Adrenal gland (tissue), 9 donors: ENCODE measurements at regions not wholly inside any gene's neighbourhood (a gene's known extent, or its start where the extent isn't known, plus 50 kb on each side); places are given as distances from the start of the nearest gene placed in this dataset.
A peak's percentile ranks its signal among the peaks of the same experiment; 100 is the strongest.

Experiments used
- DNase-seq, 7 donors: peaks; one replicate each; pipeline ENCODE4 v3.0.0-alpha.2; 2019 to 2020
- H3K27ac ChIP-seq, 5 donors: fragments of 200-600 bp; sonication (generic) in 4 of 5; 1 replicate in 3 of 5; 2 replicates in 2 of 5; pipeline versions ENCODE4 v1.5.1 to v1.8.0; 2016 to 2020; ENCODE audit warnings: mild to moderate bottlenecking in 1 of 5
- H3K27me3 ChIP-seq: fragments of 200-600 bp; 2 replicates; pipeline ENCODE4 v1.8.0; 2021
- H3K36me3 ChIP-seq, 2 donors: fragments of 200-600 bp; replicated peaks in 1 of 2; 1 replicate in 1 of 2; 2 replicates in 1 of 2; pipeline versions ENCODE4 v1.5.1 to v1.8.0; 2018 to 2022
- H3K4me1 ChIP-seq, 2 donors: fragments of 200-600 bp; replicated peaks in 1 of 2; 1 replicate in 1 of 2; 2 replicates in 1 of 2; pipeline versions ENCODE4 v1.5.1 to v1.8.0; 2018 to 2021
- H3K4me3 ChIP-seq, 4 donors: fragments of 200-600 bp; sonication (generic) in 3 of 4; one replicate each; pipeline ENCODE4 v1.5.1; 2016 to 2018
- H3K9me3 ChIP-seq, 3 donors: fragments of 200-600 bp; sonication (generic) in 1 of 3; replicated peaks in 1 of 3; 1 replicate in 2 of 3; 2 replicates in 1 of 3; pipeline versions ENCODE4 v1.5.1 to v1.8.0; 2016 to 2021
- CTCF ChIP-seq, 6 experiments: fragments of 450-650 bp in 4 of 6; fragments of 200-600 bp in 2 of 6; sonication (generic) in 1 of 6; IDR thresholded peaks; 1 replicate in 5 of 6; 2 replicates in 1 of 6; pipeline versions ENCODE4 v1.5.1 to v1.8.0; 2016 to 2021; ENCODE audit warnings: antibody characterized with exemption in 6 of 6, mild to moderate bottlenecking in 2 of 6, moderate library complexity in 1 of 6
- POLR2A ChIP-seq, 2 donors: fragments of 450-650 bp; IDR thresholded peaks; one replicate each; pipeline ENCODE4 v1.6.1; 2017; ENCODE audit warnings: antibody characterized with exemption in 2 of 2, mild to moderate bottlenecking in 2 of 2, moderate library complexity in 1 of 2
- WGBS, 4 donors: extraction: QIAGEN DNeasy Blood & Tissue Kit in 2 of 4; methylation state at CpG; one replicate each; pipeline versions ENCODE4 v1.1.5 to v1.1.7; 2013 to 2017; 5-methylcytosine and 5-hydroxymethylcytosine counted together
- intact Hi-C, 2 donors: fragments of 100-400 bp; cut with DNase I; formaldehyde crosslinking; loops; one replicate each; pipeline versions ENCODE4 v1.14.1 to v1.15.0; 2022 to 2023
- donor health status: healthy with polysubstance abuse.
- donor health status: Bipolar disorder and iron deficiency.
- donor health status: DM: yes; HTN: yes; CAD: no.
- donor health status: DM: no; HTN: no; CAD: no.
- donor health status: DM: no; HTN: no; CAD: no.

- Histone ChIP-seq H3K4me1 (no peaks in the 10 kb centered on the region), H3K36me3 (no peaks in the 10 kb centered on the region), H3K27ac (no peak overlapping the region), H3K27me3 (no peaks in the 10 kb centered on the region), H3K9me3 (no peaks in the 10 kb centered on the region), H3K4me3 (no peak overlapping the region)
- TF ChIP-seq POLR2A (IDR thresholded peaks at IDR 0.05) (no peak), CTCF (IDR thresholded peaks at IDR 0.05) (no peak)
- WGBS, 4 donors, result 86 to 97% (median 93%) methylated on average over 3 to 4 of the region's 4 CpGs
- intact Hi-C loops, result no loop called here
- DNase-seq, result no peak
These were observed 73.1 kb upstream of the CXCR4 start for GRCh38 chr2:136191041-136191440.

- intact Hi-C loops, result no loop called here
- no peaks in the 10 kb centered on the region for H3K27me3 ChIP-seq
- H3K4me1 ChIP-seq, result no peaks in the 10 kb centered on the region
- no peaks in the 10 kb centered on the region for H3K9me3 ChIP-seq
- TF ChIP-seq POLR2A (IDR thresholded peaks at IDR 0.05) (no peak), CTCF (IDR thresholded peaks at IDR 0.05) (no peak)
- WGBS, 4 donors, result 80 to 86% (median 84%) methylated on average over 5 of the region's 5 CpGs
- no peak for DNase-seq
- no peak overlapping the region for H3K27ac ChIP-seq
- H3K4me3 ChIP-seq, result no peak overlapping the region
- H3K36me3 ChIP-seq, result no peaks in the 10 kb centered on the region
These were observed 71.4 kb upstream of the CXCR4 start for GRCh38 chr2:136189221-136189782.

GRCh38 chr2:136188086-136188485 is 70.1 kb upstream of the CXCR4 start:
- Histone ChIP-seq H3K36me3 (no peaks in the 10 kb centered on the region), H3K4me1 (no peaks in the 10 kb centered on the region), H3K9me3 (no peaks in the 10 kb centered on the region), H3K27ac (no peak overlapping the region), H3K4me3 (no peak overlapping the region), H3K27me3 (no peaks in the 10 kb centered on the region)
- no peak for TF ChIP-seq POLR2A (IDR thresholded peaks at IDR 0.05)
- TF ChIP-seq CTCF (IDR thresholded peaks at IDR 0.05), result no peak
- 95 to 99% (median 98%) methylated on average over 3 of the region's 3 CpGs for WGBS, 4 donors
- no peak for DNase-seq
- intact Hi-C loops, result no loop called here

- Histone ChIP-seq H3K27me3 (no peaks in the 10 kb centered on the region), H3K4me3 (no peak overlapping the region), H3K9me3 (no peaks in the 10 kb centered on the region), H3K4me1 (no peaks in the 10 kb centered on the region), H3K27ac (no peak overlapping the region), H3K36me3 (no peaks in the 10 kb centered on the region)
- no peak for TF ChIP-seq POLR2A (IDR thresholded peaks at IDR 0.05)
- no peak for TF ChIP-seq CTCF (IDR thresholded peaks at IDR 0.05)
- 72 to 84% (median 75%) methylated on average over 4 of the region's 4 CpGs for WGBS, 4 donors
- peak in 4 of 7 donors; percentile 42 to 64 (median 46) for DNase-seq
- intact Hi-C loops, result no loop called here
These were observed 68.2 kb upstream of the CXCR4 start for GRCh38 chr2:136185981-136186776.
